ENCODE measurements at regions not wholly inside any gene's neighbourhood (a gene's known extent, or its start where the extent isn't known, plus 50 kb on each side); places are given as distances from the start of the nearest gene placed in this dataset.

DNA sequence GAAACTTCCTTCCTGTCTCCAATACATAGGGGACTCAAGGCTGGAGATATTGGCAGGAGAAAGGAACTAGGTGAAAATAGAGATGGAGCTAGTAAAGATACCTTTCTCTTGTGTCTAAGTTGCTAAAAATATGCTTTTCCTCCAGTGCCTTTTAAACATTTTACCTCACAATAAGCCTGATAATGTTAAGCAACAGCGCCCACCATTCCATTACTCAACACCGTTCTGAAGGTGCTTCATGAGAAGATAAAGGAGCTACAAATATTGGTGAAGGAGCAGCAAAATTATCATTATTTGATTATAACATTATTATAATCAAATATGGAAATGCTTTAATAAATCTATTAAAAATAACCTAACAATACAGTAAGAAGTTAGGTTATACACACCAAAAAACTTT is 83.6 kb upstream of the BARX2 start:
- no peak for DNase-seq (ENCODE audit: low read depth)
- ChIA-PET POLR2A (no interaction called here), CTCF (interaction anchor here (1.0 kb wide), 1 partner anchor 336 kb away, joined by 3 read pairs; no protein-coding TSS in a partner anchor)
- H3K4me3 ChIP-seq (ENCODE audit: low read depth, low read length) = no peak overlapping the region
- peaks cover 3% of the 10 kb centered on the region for H3K27me3 ChIP-seq (ENCODE audit: control insufficient read depth, insufficient read depth, low read length)
- no peaks in the 10 kb centered on the region for H3K36me3 ChIP-seq (ENCODE audit: control insufficient read depth, insufficient read depth, low read length)
- TF ChIP-seq, protein P1, sequence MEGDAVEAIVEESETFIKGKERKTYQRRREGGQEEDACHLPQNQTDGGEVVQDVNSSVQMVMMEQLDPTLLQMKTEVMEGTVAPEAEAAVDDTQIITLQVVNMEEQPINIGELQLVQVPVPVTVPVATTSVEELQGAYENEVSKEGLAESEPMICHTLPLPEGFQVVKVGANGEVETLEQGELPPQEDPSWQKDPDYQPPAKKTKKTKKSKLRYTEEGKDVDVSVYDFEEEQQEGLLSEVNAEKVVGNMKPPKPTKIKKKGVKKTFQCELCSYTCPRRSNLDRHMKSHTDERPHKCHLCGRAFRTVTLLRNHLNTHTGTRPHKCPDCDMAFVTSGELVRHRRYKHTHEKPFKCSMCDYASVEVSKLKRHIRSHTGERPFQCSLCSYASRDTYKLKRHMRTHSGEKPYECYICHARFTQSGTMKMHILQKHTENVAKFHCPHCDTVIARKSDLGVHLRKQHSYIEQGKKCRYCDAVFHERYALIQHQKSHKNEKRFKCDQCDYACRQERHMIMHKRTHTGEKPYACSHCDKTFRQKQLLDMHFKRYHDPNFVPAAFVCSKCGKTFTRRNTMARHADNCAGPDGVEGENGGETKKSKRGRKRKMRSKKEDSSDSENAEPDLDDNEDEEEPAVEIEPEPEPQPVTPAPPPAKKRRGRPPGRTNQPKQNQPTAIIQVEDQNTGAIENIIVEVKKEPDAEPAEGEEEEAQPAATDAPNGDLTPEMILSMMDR (IDR thresholded peaks at IDR 0.05; ENCODE audit: insufficient read depth, low read depth, low read length) = no peak

DNA sequence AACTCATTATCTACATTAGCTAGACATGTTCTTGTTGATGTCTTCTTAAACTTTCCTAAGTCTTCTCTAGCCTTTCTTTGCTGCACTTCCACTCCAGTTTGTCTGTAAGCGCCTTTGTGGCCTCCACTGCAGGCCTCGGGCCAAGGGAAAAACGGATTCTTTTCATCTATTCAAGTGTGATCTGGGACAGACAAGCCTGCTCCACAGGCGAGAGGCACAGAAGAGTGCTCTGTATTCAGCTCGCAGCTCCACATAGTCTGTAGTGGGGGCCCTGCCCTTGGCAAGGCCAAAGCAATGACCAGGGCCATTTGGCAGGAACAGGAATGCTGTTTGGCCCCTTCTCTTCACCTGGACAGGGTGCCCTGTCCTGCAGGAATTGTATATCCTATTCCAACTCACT is 84.1 kb upstream of the BARX2 start:
- Histone ChIP-seq H3K27me3 (ENCODE audit: control insufficient read depth, insufficient read depth, low read length) (peaks cover 1% of the 10 kb centered on the region), H3K36me3 (ENCODE audit: control insufficient read depth, insufficient read depth, low read length) (no peaks in the 10 kb centered on the region), H3K4me3 (ENCODE audit: low read depth, low read length) (no peak overlapping the region)
- ChIA-PET CTCF (interaction anchor here (1.0 kb wide), 2 partner anchors 40 to 335 kb away, joined by 3 read pairs; no protein-coding TSS in a partner anchor), POLR2A (no interaction called here)
- no peak for DNase-seq (ENCODE audit: low read depth)
- TF ChIP-seq, protein P1 (IDR thresholded peaks at IDR 0.05; ENCODE audit: insufficient read depth, low read depth, low read length) = no peak

DNA sequence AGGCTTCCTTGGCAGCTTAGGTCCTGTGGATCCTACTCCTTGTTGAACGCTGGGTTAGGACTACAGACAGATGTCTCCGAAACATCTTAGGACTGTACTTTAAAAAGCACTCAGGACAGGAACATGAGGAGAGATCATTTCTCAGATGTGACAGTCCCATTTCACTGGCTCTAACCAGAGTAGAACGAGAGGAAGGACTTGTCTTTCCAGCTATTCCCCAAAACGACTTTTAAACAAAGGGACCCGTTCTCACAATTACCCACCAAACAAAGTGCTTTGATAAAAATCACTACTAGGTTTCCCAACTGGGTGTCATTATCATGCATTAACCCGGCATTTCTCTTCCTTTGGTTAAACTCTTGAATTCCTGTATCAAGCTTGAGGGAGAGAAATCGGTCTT is 84.7 kb upstream of the BARX2 start:
- Histone ChIP-seq H3K4me3 (ENCODE audit: low read depth, low read length) (no peak overlapping the region), H3K27me3 (ENCODE audit: control insufficient read depth, insufficient read depth, low read length) (peaks cover 1% of the 10 kb centered on the region), H3K36me3 (ENCODE audit: control insufficient read depth, insufficient read depth, low read length) (no peaks in the 10 kb centered on the region)
- POLR2A ChIA-PET = no interaction called here
- TF ChIP-seq, protein P1 (IDR thresholded peaks at IDR 0.05; ENCODE audit: insufficient read depth, low read depth, low read length) = no peak
- DNase-seq (ENCODE audit: low read depth) = no peak
- CTCF ChIA-PET = interaction anchor here (1.0 kb wide), 2 partner anchors 41 to 335 kb away, joined by 3 read pairs; no protein-coding TSS in a partner anchor

DNA sequence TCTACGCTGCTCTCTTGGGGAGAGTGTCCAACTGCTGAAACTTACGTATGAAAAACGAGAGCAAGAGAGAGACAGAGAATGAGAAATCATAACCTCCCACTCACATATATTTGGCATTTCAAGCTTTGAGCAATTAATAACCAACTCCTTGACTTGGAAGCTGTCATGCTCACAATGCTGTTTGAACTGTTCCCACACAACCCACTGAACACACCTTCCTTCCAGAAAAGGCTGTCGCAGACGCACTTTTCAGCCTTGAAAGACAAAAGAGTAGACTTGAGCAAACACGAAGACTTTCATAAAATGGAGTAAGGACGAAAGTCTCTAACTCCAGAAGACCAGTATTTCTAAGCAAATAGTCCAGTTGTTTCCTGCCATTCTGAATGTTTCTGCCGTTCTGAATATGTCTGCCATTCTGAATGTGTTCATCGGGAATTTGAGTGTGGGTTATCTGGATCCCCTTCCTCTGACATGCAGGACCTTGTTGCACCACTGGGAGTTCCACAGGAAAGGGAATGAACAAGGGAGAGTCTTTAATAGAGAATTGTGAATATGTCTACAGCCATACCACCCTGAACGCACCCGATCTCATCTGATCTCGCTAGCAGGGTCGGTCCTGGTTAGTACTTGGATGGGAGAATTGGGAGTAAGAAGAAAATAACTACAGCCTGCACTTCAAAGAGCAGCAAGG is 86.2 kb upstream of the BARX2 start:
- H3K36me3 ChIP-seq (ENCODE audit: control insufficient read depth, insufficient read depth, low read length) = no peaks in the 10 kb centered on the region
- no peak for DNase-seq (ENCODE audit: low read depth)
- CTCF ChIA-PET = no interaction called here

DNA sequence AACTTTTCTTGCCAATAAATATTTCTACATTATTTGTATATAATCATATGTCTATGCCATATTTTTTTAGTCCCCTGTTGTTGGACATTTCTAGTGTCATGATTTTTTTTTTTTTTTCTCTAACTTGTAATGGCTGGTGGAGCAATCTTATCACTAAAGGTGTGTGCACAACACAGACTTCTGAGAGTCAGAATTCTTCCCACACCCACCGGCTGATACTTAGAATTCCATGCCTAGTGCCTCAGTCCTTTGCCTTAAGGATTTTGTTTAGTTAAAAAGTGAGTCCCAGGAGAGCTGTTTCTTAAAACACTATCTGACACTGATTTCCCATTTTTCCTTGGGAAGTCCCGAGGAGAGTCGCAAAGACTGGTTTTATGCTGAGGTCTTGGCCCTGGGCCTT is 87.7 kb upstream of the BARX2 start:
- DNase-seq (ENCODE audit: low read depth) = no peak
- POLR2A ChIA-PET = no interaction called here
- Histone ChIP-seq H3K4me3 (ENCODE audit: low read depth, low read length) (no peak overlapping the region), H3K27me3 (ENCODE audit: control insufficient read depth, insufficient read depth, low read length) (peaks cover 1% of the 10 kb centered on the region), H3K36me3 (ENCODE audit: control insufficient read depth, insufficient read depth, low read length) (no peaks in the 10 kb centered on the region)
- CTCF ChIA-PET = no interaction called here
- TF ChIP-seq, protein P1 (IDR thresholded peaks at IDR 0.05; ENCODE audit: insufficient read depth, low read depth, low read length) = no peak

More for the DNA sequence above, 86.2 kb upstream of the BARX2 start:
- H3K27me3 ChIP-seq (ENCODE audit: control insufficient read depth, insufficient read depth, low read length) = peaks cover 1% of the 10 kb centered on the region
- POLR2A ChIA-PET = no interaction called here
- H3K4me3 ChIP-seq (ENCODE audit: low read depth, low read length) = no peak overlapping the region
- TF ChIP-seq, protein P1 (IDR thresholded peaks at IDR 0.05; ENCODE audit: insufficient read depth, low read depth, low read length) = no peak
